ENCODE measurements at regions not wholly inside any gene's neighbourhood (a gene's known extent, or its start where the extent isn't known, plus 50 kb on each side); places are given as distances from the start of the nearest gene placed in this dataset.
"Not testable (repeated sequence)": the region's sequence is repeated elsewhere in the genome, so short reads cannot be mapped to it uniquely, and the experiment has no call there.

GRCh38 chr5:82532075-82532474 lies 253.9 kb upstream of the RPS23 start:
- not testable (repeated sequence) for DNase-seq

DNA sequence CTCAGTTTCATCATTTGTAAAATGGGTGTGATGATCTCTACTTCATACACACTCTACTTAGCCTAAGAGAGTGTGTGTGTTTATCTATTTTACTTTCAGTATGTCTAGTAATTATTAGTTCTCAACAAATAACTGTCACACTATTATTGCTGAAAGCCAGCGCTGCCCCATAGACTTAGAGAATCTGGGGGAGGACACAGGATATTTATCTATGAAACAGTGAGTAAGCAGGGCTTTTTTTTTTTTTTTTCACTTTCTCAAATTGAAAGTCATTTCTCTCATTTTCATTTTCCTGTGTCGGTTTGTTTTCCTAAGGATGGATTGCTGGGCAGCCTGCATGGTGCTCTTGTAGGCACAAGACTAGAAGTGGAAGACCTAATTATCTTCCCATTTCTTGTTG lies 248.4 kb upstream of the RPS23 start:
- no peak for DNase-seq

GRCh38 chr5:82525626-82526025 lies 247.5 kb upstream of the RPS23 start:
- DNase-seq = no peak

DNA sequence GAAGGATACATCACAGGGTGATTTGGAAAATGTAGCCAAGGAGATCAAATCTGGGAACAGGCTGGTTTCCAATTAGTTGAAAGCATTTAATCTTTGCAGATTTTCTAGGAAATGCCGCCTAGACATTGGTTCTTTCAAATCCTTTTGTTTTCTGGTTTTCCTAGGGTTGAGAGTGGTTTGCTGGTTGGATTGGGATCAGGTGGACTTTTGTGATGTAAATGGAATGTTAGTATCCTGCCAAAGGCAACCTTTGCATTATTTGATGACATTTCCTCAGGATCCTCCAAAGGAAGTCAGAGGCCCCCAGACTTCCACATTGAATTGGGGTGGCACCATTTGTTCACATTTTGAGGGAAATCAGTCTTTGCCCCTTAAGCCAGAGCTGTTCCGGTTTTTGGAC lies 245.5 kb upstream of the RPS23 start:
- DNase-seq = no peak

DNA sequence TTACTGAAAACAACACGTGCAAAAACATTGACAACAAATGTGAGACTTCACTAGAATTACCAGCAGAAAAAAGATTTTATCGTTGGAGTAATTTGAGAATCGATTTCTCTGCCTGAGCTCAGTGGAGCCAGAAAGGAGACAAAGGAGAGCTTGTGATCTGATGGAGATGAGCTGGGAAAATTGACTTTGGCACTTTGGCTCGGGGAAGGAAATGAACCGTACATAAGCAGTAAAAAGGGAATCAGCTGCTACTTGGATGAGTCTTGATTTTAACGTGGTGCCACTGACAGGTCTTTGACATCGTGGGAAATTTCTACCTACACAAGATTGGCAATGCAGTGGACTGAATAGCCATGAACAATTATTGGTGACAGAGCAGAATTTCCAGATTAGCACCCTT lies 244.7 kb upstream of the RPS23 start:
- no peak for DNase-seq

GRCh38 chr5:82521431-82522051 lies 243.4 kb upstream of the RPS23 start:
- DNase-seq = no peak

- no peak for DNase-seq
Measured at GRCh38 chr5:82519558-82519957, 241.4 kb upstream of the RPS23 start.

DNA sequence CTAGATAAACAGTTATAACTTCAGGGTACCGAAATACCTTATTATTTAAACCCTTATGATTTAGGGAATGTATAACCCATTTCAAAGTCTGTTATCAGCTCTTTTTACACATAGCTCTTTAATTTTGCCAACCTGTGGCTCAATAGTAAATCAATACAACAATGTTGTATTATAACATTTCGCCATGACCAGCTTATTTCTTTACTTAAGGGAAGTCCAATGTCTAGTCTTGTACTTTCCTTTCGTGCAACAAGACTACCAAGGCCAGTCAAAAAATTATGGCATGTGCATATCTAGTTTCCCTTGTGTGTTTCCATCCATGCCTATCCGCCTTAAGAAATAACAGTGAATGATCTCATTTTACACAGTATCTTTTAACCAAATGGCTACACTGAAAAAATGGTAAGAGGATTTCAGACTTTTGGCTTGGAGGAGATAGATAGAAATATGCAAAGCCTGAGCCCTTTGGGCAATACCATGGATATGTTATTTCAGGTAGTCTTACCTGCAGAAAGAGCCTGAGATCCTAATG lies 239.5 kb upstream of the RPS23 start:
- DNase-seq = no peak

DNA sequence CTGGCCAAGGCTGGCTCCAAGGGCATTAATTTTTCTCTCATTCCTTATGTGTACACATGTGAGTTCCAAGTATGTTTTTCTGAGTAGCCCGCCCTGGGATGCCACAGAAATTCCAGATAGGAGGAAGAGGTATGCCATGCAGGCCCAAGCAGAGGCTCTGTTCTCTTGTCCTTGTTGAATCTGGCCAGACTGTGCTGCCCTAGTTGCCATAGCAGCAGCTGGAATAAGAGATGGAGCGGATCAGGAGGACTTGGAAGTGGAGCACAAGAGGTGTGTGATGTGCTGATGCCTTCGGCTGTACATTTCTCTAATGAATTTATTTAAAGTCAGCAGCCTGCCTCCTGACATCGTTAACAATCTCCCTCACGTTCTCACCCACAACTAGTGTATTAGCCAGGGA lies 235.6 kb upstream of the RPS23 start:
- no peak for DNase-seq

- no peak for DNase-seq
Measured at GRCh38 chr5:82512025-82512424, 233.9 kb upstream of the RPS23 start.

- no peak for DNase-seq
Measured at GRCh38 chr5:82511134-82511533, 233.0 kb upstream of the RPS23 start.

DNA sequence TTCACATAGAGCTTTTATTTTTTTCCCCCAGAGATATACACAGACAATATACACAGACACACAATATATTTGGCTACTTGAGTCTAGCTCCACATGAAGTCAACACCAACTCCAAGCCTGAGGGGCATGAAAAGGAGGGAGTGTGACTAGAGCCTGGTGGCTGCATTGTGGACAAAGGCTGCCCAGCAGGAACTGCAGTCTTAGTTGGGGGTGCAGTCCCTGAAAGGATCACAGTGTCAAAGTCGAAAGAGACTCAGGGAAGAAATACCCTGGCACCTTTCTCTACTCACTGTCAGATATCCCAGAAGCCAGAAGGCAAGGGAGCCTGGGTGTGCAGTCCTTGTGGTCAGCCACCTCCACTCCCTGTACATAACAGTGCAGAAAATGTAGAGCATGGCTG lies 231.6 kb upstream of the RPS23 start:
- DNase-seq = no peak

DNA sequence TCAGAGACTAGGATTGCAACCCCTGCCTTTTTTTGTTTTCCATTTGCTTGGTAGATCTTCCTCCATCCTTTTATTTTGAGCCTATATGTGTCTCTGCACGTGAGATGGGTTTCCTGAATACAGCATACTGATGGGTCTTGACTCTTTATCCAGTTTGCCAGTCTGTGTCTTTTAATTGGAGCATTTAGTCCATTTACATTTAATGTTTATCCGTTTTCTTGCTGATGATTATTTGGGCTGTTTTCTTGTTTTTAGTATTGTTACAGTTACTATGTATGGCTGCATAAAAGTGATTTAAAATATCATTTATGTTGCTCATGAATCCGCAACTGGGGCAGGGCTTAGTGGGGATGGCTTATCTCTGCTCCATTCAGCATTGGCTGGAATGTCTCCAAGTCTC lies 228.2 kb upstream of the RPS23 start:
- not testable (repeated sequence) for DNase-seq

DNA sequence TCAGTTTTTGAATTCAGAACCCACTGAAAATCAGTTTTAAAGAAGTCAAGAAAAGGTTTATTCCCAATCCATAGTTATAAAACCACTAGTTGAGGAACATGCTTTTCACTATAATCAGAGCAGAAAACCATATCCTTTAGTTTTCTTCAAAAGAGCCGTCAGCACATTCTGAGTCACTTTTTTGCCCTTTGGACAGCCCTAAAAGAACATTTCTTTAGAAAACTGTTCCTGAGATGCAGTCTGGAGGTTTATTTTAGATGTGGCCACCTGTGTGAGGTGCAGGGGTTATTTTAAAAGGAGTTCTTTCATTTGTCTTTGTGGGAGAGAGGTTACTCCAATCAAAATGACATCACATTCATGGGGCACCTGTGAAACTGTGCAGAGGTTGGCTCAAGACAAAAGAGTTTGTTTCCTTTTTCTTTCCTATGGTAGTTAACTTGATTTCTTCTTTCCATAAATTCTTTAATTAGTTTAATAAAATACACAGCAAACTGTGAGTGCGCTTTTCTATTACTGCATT lies 221.6 kb upstream of the RPS23 start:
- no peak for DNase-seq

- DNase-seq = no peak
Measured at GRCh38 chr5:82497242-82497641, 219.1 kb upstream of the RPS23 start.

GRCh38 chr5:82494942-82495341 lies 216.8 kb upstream of the RPS23 start:
- DNase-seq = no peak

- DNase-seq = no peak
Measured at GRCh38 chr5:82493221-82493620, 215.1 kb upstream of the RPS23 start.

- DNase-seq = no peak
Measured at GRCh38 chr5:82491397-82491796, 213.2 kb upstream of the RPS23 start.

DNA sequence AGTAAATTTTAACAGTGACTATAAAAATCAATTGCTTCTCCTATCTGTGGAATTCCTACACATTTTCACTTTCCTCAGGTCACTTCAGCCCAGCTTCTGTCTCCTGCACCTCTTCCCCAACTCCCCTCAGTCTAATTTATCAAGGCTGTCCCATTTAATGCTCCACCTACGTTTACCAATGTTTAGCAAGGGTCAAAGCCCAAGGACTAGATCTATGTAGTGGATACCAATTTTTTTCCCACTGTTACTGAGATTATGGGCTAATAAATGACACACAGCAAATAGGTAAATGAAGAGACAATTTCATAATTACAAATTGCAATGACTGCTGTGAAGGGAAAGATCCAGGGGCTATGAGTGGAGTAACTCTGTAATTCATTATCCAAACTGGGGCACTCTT lies 211.5 kb upstream of the RPS23 start:
- no peak for DNase-seq

DNA sequence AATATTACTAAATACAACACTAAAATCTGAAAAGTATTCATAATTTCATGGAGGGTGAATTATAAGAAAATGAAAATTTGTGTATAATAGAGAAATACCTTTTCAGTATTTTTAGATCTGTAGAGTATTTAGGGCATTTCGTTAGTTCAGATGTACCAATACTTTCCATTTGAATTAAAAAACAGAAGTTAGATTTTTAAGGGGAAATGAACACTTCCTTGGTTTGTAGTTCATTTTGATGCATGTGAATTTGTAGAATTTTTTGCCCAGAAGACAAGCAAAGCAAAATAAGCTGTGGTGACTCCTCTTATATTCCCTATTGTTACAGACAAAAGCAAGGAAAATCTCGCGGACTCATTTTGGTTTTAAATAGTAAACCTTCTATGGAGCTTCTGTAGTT lies 209.0 kb upstream of the RPS23 start:
- no peak for DNase-seq

DNA sequence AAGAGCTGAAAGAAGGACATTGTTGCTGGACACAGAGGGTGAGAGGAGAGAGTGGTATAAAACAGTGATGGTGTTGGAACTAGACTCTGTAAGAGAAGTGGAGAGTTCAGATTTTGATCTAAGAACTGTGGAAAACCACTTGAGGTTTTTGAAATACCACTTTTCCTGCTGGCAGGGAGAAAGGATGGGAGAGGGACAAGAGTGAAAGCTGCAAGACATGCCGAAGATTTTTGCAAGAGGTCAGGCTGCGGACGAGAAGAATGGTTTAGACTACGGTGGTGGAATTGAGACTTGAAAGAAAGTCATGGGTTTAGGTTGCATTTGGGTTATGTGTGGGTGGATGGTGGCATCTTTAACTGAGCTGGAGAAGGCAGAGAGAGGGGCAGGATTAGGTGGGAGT lies 202.2 kb upstream of the RPS23 start:
- no peak for DNase-seq

- DNase-seq = no peak
Measured at GRCh38 chr5:82476155-82476554, 198.0 kb upstream of the RPS23 start.

- DNase-seq = no peak
Measured at GRCh38 chr5:82473262-82473661, 195.1 kb upstream of the RPS23 start.

- DNase-seq = no peak
Measured at GRCh38 chr5:82470185-82470994, 192.2 kb upstream of the RPS23 start.

All from NCI-H524 treated with DMSO at 0.1 percent for 48 hours (cell line).